HEK293 (cell line): ENCODE measurements at regions not wholly inside any gene's neighbourhood (a gene's known extent, or its start where the extent isn't known, plus 50 kb on each side); places are given as distances from the start of the nearest gene placed in this dataset.

Experiments
- CTCF ChIP-seq: fragments of 450-650 bp; formaldehyde crosslinking; IDR thresholded peaks from 2 replicates; pipeline ENCODE4 v1.5.1; 2016; ENCODE audit warnings: missing biosample characterization, missing genetic modification characterization
- HOXA7 ChIP-seq: sonication (generic); formaldehyde crosslinking; IDR thresholded peaks from 2 replicates; pipeline ENCODE4 v1.8.1; 2022; ENCODE audit warnings: missing genetic modification reagents, borderline replicate concordance
- ZFHX2 ChIP-seq: fragments of 450-650 bp; formaldehyde crosslinking; conservative IDR thresholded peaks from 2 replicates; pipeline ENCODE4 v1.5.1; 2016; ENCODE audit warnings: missing biosample characterization, missing genetic modification characterization
- ZNF138 ChIP-seq: fragments of 450-650 bp; formaldehyde crosslinking; IDR thresholded peaks from 2 replicates; pipeline ENCODE4 v1.5.1; 2016; ENCODE audit warnings: missing biosample characterization, missing genetic modification characterization, borderline replicate concordance
- ZNF16 ChIP-seq: fragments of 450-650 bp; formaldehyde crosslinking; IDR thresholded peaks from 2 replicates; pipeline ENCODE4 v1.5.1; 2016; ENCODE audit warnings: low read depth, missing biosample characterization, missing genetic modification characterization
- ZNF18 ChIP-seq: fragments of 450-650 bp; formaldehyde crosslinking; IDR thresholded peaks from 2 replicates; pipeline ENCODE4 v1.5.1; 2016; ENCODE audit warnings: missing biosample characterization, missing genetic modification characterization
- ZNF274 ChIP-seq, 2 experiments: fragments of 200-500 bp in 1 of 2; fragments of 450-650 bp in 1 of 2; sonication (Bioruptor generic) in 1 of 2; formaldehyde crosslinking in 1 of 2; IDR thresholded peaks; 2 replicates each; pipeline versions ENCODE4 v1.5.1 to v1.6.1; 2014 to 2016; ENCODE audit warnings: borderline replicate concordance in 1 of 2, inconsistent platforms in 1 of 2, low read length in 1 of 2, missing biosample characterization in 1 of 2, missing genetic modification characterization in 1 of 2
- ZNF473 ChIP-seq: fragments of 450-650 bp; formaldehyde crosslinking; IDR thresholded peaks from 2 replicates; pipeline ENCODE4 v1.5.1; 2017; ENCODE audit warnings: missing biosample characterization, missing genetic modification characterization
- ZNF501 ChIP-seq: fragments of 450-650 bp; formaldehyde crosslinking; IDR thresholded peaks from 2 replicates; pipeline ENCODE4 v1.5.1; 2016; ENCODE audit warnings: missing biosample characterization, missing genetic modification characterization
- ZNF626 ChIP-seq: fragments of 450-650 bp; sonication (Bioruptor Pico); formaldehyde crosslinking; IDR thresholded peaks from 2 replicates; pipeline ENCODE4 v1.5.1; 2018; ENCODE audit warnings: missing biosample characterization, missing genetic modification characterization, inconsistent platforms
- ZNF664 ChIP-seq: fragments of 450-650 bp; formaldehyde crosslinking; IDR thresholded peaks from 2 replicates; pipeline ENCODE4 v1.5.1; 2016; ENCODE audit warnings: missing biosample characterization, missing genetic modification characterization
- ZNF768 ChIP-seq: fragments of 450-650 bp; formaldehyde crosslinking; IDR thresholded peaks from 2 replicates; pipeline ENCODE4 v1.5.1; 2018; ENCODE audit warnings: missing biosample characterization, mild to moderate bottlenecking, missing genetic modification characterization
- TF ChIP-seq, protein P1 (sequence below): sonication (generic); formaldehyde crosslinking; IDR thresholded peaks from 2 replicates; pipeline ENCODE4 v1.8.1; 2022; ENCODE audit warnings: mild to moderate bottlenecking, moderate library complexity, missing genetic modification reagents

DNA sequence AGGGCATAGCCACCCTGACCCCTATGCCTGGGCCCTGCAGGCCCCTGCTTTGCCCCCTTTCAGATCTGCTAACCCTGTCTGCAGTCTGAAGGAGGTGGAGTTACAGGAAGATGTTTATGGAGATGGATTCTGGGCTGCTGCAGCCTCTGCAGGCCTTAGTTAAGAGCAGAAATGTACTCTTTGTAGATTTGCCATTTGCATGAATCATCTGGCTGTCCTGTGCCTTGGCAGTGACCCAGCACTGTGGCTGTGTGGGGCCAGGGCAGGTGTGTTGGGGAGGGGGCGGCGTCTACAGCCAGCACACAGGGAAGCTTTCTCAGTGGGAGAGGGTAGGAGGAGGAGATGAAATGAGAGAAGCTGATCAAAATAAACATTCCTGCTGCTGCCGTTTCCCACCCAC lies 867.3 kb downstream of the PLA2G4A start:
- TF ChIP-seq, protein P1, sequence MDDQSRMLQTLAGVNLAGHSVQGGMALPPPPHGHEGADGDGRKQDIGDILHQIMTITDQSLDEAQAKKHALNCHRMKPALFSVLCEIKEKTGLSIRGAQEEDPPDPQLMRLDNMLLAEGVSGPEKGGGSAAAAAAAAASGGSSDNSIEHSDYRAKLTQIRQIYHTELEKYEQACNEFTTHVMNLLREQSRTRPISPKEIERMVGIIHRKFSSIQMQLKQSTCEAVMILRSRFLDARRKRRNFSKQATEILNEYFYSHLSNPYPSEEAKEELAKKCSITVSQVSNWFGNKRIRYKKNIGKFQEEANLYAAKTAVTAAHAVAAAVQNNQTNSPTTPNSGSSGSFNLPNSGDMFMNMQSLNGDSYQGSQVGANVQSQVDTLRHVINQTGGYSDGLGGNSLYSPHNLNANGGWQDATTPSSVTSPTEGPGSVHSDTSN (CRISPR knock-in tag), result no peak
- no peak for TF ChIP-seq ZNF768 (tag by site-specific recombination)
- no peak for TF ChIP-seq ZFHX2 (tag by site-specific recombination)
- TF ChIP-seq CTCF (tag by site-specific recombination), result no peak
- TF ChIP-seq ZNF18 (tag by site-specific recombination), result no peak
- TF ChIP-seq ZNF16 (tag by site-specific recombination), result no peak
- no peak for TF ChIP-seq ZNF664 (tag by site-specific recombination)
- no peak for TF ChIP-seq ZNF626
- TF ChIP-seq ZNF274 (IDR thresholded peaks at IDR 0.05; ENCODE audit: low read length), result no peak
- no peak for TF ChIP-seq ZNF274 (tag by site-specific recombination; IDR thresholded peaks at IDR 0.05; ENCODE audit: borderline replicate concordance)
- TF ChIP-seq ZNF473 (tag by site-specific recombination), result no peak
- no peak for TF ChIP-seq ZNF501
- TF ChIP-seq ZNF138, result no peak
- no peak for TF ChIP-seq HOXA7
